Activated T-helper 17 cell treated with anti-CD3 and anti-CD28 coated beads, Interleukin-2, amount 50 U/mL, for 72 hours (primary cell): ENCODE measurements at regions not wholly inside any gene's neighbourhood (a gene's known extent, or its start where the extent isn't known, plus 50 kb on each side); places are given as distances from the start of the nearest gene placed in this dataset.

Source experiments
- ATAC-seq: fragments of 150-1000 bp; cut with Tn5 transposase; replicated peaks from 2 replicates; pipeline ENCODE4 v1.10.0; 2021; ENCODE audit warnings: mild to moderate bottlenecking, moderate library complexity
- H3K27ac Mint-ChIP-seq: one replicate; pipeline ENCODE4 v1.8.0; 2022; ENCODE audit warnings: mixed read lengths
- H3K27me3 Mint-ChIP-seq: one replicate; pipeline ENCODE4 v1.8.0; 2022; ENCODE audit warnings: mixed read lengths
- H3K36me3 Mint-ChIP-seq: one replicate; pipeline ENCODE4 v1.8.0; 2022; ENCODE audit warnings: low read depth, mild to moderate bottlenecking, mixed read lengths
- H3K4me1 Mint-ChIP-seq: one replicate; pipeline ENCODE4 v1.8.0; 2022; ENCODE audit warnings: mixed read lengths
- H3K4me3 Mint-ChIP-seq: one replicate; pipeline ENCODE4 v1.8.0; 2022; ENCODE audit warnings: mild to moderate bottlenecking, mixed read lengths
- H3K9me3 Mint-ChIP-seq: one replicate; pipeline ENCODE4 v1.8.0; 2022; ENCODE audit warnings: mixed read lengths

DNA sequence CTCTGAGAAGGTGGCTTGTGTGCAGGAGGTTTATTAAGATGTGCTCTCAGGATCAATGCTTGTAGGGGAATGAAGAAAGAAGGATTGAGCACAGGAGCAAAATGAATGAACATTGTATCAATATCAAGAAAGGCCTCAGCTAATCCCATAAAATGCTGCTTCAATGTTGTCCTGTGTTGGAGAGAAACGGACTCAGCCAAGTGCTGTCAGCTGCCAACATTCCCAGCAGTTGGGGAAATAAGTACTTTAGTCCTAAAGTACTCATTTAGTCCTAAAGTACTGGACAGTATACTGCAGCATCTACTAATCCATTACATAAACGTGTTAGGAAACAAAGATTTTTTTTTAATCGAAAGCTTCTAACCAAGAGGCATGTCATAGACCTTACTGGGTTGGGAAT is 255.9 kb downstream of the SEC23A start:
- Mint-ChIP-seq H3K36me3 (no peaks in the 10 kb centered on the region), H3K27ac (no peak overlapping the region), H3K9me3 (no peaks in the 10 kb centered on the region), H3K4me3 (no peak overlapping the region), H3K27me3 (no peaks in the 10 kb centered on the region), H3K4me1 (no peaks in the 10 kb centered on the region)
- ATAC-seq: no peak

DNA sequence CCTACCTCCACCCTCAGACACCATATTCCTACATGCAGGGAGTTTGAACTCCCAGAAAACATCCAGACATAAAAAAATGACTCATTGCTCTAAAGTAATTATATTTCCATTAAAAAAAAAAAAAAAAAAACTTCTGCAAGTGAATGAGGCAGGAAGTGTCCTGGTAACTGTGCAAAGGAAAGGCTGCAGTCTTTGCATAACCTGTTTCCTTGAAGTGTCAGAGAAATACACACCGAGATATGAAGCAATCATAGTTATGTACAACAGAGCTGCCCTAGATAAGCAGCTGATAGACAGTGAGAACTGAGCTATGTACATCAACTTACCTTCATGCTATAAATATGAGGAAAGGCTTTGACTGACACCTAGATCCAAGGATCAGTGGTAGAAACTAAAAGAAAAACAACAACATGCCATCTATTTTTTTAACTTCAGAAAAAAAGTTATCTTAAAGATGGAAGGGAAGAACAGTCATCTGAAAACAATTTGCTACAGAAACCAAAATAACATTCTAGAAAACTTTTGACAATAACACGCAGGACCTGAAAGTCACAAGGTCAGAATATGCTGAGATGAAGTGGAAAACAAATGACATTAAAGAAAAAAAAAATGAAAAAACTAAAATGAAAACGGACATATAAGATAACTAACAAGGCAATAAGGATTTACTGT is 263.2 kb downstream of the SEC23A start:
- no peaks in the 10 kb centered on the region for H3K36me3 Mint-ChIP-seq
- no peak for ATAC-seq
- H3K4me1 Mint-ChIP-seq: no peaks in the 10 kb centered on the region
- H3K27me3 Mint-ChIP-seq: peaks cover 5% of the 10 kb centered on the region
- no peaks in the 10 kb centered on the region for H3K9me3 Mint-ChIP-seq
- H3K4me3 Mint-ChIP-seq: no peak overlapping the region
- no peak overlapping the region for H3K27ac Mint-ChIP-seq

DNA sequence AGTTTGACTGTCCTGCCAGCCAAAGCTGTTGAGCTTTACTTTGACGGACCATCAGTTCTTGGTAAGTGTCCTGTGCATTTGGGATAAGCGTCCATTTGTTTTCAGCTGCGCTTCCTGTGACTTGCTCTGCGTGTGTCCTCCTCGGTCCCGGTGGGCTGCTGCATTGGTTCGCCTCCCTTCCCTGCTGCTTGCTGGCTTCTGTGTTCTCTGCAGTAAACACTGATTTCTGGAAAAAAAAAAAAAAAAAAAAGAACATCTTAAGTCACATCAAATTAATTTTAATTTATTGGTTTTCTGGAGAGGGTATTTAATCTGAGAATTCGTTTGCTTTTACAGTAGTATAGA is 264.1 kb downstream of the SEC23A start:
- H3K27ac Mint-ChIP-seq: no peak overlapping the region
- no peak for ATAC-seq
- H3K4me3 Mint-ChIP-seq: no peak overlapping the region
- H3K4me1 Mint-ChIP-seq: no peaks in the 10 kb centered on the region
- H3K36me3 Mint-ChIP-seq: no peaks in the 10 kb centered on the region
- H3K27me3 Mint-ChIP-seq: peaks cover 5% of the 10 kb centered on the region
- H3K9me3 Mint-ChIP-seq: no peaks in the 10 kb centered on the region

DNA sequence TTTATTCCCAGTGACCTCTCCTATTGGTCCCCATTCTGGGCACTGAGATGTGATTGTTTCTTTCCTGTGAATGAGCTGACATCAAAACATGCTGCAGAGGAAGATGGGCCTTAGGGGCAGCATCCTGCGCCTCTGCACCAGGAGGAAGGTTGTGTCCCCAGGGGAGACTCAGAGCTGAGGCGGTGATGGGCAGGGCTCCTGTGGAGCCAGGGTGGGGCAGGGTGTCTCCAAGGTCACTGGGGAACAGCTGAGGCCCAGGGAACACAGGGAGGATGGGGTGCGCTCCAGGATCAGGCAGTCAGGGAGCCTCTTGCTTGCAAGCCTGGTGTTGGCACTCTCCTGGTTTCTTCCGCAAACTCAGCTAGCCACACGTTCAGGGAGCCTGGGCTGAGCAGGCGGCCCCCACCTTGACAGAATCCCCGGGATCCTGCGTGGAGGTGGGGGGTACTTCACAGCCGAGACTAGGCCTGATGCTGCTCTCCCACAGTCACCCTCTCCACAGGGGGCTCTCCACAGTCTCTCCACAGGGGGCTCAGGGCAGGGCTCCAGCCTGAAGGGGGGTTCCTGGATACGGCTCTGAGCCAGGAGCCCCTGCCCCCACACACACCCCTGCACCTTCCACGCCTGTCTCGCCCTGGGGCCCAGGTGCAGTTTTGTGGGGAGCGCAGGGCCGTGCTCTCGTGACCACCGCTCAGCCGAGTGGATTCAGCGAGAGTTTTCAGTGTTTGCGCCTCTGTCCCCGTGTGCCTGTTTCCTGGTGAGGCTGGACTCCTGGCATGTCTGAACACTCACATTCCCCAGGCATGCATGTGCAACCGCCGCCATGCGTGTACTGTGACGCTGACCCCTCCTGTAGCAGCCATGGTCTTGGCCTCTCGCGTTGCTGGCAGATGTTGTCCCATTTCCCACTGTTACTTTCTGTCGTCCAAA is 264.7 kb downstream of the SEC23A start:
- no peak overlapping the region for H3K27ac Mint-ChIP-seq
- no peak for ATAC-seq

DNA sequence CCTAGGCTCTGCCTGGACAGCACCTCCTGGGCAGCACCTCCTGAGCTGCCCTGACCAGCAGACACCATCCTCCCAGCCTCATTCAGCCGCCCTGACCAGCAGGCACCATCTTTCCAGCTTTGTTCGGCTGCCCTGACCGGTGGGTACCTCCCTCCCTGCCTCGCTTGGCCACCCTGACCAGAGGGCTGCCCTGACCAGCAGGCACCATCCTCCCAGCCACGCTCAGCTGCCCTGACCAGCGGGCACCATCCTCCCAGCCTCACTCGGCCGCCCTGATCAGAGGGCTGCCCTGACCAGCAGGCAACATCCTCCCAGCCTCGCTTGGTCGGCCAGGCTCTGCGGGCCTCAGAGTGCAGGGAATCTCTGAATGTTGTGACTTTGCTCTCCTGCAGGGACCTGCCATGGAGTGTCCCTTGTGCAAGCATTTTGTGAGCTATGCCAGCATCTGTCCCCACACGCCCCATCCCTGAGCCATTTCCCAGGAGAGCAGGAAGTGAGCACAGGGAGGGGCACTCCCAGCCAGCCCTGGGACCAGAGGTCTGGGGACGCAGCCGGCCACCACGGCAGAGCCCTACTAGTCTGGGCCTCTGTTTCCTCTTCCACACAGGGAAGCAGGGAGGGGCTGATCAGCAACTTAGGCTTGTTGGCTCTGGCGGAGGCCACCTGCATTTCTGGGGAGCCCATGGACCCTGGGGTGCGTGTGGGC is 265.5 kb downstream of the SEC23A start:
- no peak for ATAC-seq
- no peaks in the 10 kb centered on the region for H3K36me3 Mint-ChIP-seq
- no peak overlapping the region for H3K4me3 Mint-ChIP-seq
- no peak overlapping the region for H3K27ac Mint-ChIP-seq
- no peaks in the 10 kb centered on the region for H3K9me3 Mint-ChIP-seq
- H3K27me3 Mint-ChIP-seq: peaks cover 5% of the 10 kb centered on the region
- H3K4me1 Mint-ChIP-seq: no peaks in the 10 kb centered on the region

More for the DNA sequence above, 264.7 kb downstream of the SEC23A start:
- Mint-ChIP-seq H3K27me3 (peaks cover 5% of the 10 kb centered on the region), H3K9me3 (no peaks in the 10 kb centered on the region), H3K4me1 (no peaks in the 10 kb centered on the region), H3K4me3 (no peak overlapping the region), H3K36me3 (no peaks in the 10 kb centered on the region)

DNA sequence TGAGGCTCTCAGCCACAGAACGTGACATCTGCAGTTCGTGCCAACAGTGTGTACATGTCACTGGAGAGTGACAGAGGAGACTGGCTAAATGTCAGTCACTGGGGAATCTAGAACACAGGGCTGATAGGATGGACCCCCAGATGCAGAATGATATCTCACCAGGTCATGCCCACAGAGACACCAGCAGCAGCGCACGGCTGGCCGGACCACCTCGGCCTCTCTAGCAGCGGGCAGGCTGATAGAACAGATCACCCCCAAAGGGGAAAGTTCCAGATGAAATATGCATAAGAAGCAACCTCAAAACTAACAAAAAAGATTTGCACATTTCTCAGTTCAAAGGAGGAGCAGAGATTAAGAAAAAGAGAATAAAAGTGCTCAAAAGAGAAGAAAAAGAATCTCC is 266.5 kb downstream of the SEC23A start:
- H3K36me3 Mint-ChIP-seq: no peaks in the 10 kb centered on the region
- no peaks in the 10 kb centered on the region for H3K9me3 Mint-ChIP-seq
- no peak overlapping the region for H3K4me3 Mint-ChIP-seq
- ATAC-seq: no peak
- H3K27me3 Mint-ChIP-seq: peaks cover 5% of the 10 kb centered on the region
- H3K4me1 Mint-ChIP-seq: no peaks in the 10 kb centered on the region
- no peak overlapping the region for H3K27ac Mint-ChIP-seq

DNA sequence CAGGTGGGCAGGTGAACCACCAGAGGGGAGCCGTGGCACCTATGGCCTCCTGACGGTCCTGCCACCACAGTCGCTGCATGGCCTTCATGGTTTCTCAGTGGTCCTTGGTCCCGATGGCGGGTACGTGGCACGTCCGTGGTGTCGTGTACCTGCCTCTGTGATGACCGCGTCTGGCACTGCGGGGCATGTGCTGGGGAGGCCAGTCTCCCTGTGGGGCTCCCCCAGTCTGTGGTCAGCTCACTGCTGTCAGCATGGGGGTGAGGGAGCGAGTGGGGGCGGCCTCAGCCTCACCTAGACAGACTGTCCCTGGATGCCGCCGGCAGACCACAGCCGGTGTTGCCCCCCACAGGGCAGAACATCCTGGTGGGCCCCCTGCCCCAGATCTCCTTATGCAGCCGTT is 267.2 kb downstream of the SEC23A start:
- no peak overlapping the region for H3K27ac Mint-ChIP-seq
- no peaks in the 10 kb centered on the region for H3K9me3 Mint-ChIP-seq
- ATAC-seq: no peak
- no peak overlapping the region for H3K4me3 Mint-ChIP-seq
- H3K27me3 Mint-ChIP-seq: peaks cover 5% of the 10 kb centered on the region
- H3K36me3 Mint-ChIP-seq: no peaks in the 10 kb centered on the region
- no peaks in the 10 kb centered on the region for H3K4me1 Mint-ChIP-seq

DNA sequence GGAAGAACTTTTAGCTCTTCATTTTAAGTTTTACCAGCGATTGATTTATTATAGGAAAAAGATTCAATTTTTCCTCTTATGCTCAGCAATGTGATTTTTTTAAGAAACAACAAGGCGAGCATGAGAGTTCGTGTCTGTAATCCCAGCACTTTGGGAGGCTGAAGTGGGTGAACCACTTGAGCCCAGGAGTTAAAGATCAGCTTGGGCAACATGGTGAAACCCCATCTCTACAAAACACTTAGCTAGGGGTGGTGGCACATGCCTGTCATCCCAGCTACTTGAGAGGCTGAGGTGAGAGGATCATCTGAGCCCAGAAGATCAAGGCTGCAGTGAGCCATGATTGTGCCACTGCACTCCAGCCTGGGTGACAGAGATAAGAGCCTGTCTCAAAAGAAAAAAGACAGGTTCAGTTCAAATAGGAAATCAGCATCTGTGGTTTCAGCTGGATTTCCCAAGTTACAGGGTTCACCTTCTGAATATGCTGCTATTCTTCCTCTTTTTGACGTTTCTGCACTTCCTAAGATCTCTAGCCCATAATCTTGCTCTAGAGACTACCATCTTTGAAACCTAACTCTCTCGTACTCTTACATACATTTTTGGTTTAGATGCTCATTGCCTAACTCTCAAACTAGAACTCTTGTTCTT is 274.7 kb downstream of the SEC23A start:
- no peaks in the 10 kb centered on the region for H3K36me3 Mint-ChIP-seq
- H3K4me1 Mint-ChIP-seq: no peaks in the 10 kb centered on the region

DNA sequence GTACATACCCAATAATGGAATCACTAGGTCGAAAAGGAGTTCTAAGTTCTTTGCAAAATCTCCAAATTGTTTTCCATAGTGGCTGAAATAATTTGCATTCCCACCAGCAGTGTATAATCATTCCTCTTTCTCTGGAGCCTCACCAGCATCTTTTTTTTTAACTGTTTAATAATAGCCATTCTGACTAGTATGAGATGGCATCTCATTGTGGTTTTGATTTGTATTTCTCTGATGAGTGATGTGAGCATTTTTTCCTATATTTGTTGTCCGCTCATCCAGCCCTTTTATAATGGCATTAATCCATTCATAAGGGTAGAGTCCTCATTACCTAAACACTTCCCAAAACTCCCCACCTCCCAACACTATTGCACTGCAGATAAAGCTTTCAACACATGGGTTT is 278.3 kb downstream of the SEC23A start:
- no peak overlapping the region for H3K4me3 Mint-ChIP-seq
- H3K9me3 Mint-ChIP-seq: no peaks in the 10 kb centered on the region
- H3K27me3 Mint-ChIP-seq: peaks cover 12% of the 10 kb centered on the region
- no peaks in the 10 kb centered on the region for H3K4me1 Mint-ChIP-seq
- H3K36me3 Mint-ChIP-seq: no peaks in the 10 kb centered on the region
- H3K27ac Mint-ChIP-seq: no peak overlapping the region
- ATAC-seq: no peak

More for the DNA sequence above, 274.7 kb downstream of the SEC23A start:
- H3K27ac Mint-ChIP-seq: no peak overlapping the region
- peaks cover 12% of the 10 kb centered on the region for H3K27me3 Mint-ChIP-seq
- no peaks in the 10 kb centered on the region for H3K9me3 Mint-ChIP-seq
- no peak overlapping the region for H3K4me3 Mint-ChIP-seq
- no peak for ATAC-seq

DNA sequence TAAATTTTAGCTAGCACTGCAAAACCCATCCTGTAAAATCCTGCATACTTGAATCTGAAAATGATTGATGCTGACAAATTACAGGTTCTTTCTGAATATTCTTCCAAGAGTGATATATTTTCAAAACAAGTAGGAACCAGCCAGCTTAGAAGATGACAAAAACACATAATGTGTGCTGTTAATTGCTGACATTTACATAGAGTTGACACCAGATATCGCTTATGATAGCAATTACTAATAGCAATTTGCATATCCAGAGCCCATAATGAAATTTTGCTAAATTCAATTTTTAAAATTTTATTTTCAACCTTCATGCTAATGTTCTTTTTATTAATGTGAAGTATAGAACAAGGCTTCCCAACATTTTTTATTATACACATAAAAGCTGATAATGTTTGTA is 284.5 kb downstream of the SEC23A start:
- no peaks in the 10 kb centered on the region for H3K27me3 Mint-ChIP-seq
- ATAC-seq: no peak
- H3K36me3 Mint-ChIP-seq: no peaks in the 10 kb centered on the region
- no peaks in the 10 kb centered on the region for H3K4me1 Mint-ChIP-seq
- no peak overlapping the region for H3K27ac Mint-ChIP-seq
- no peak overlapping the region for H3K4me3 Mint-ChIP-seq
- H3K9me3 Mint-ChIP-seq: no peaks in the 10 kb centered on the region

DNA sequence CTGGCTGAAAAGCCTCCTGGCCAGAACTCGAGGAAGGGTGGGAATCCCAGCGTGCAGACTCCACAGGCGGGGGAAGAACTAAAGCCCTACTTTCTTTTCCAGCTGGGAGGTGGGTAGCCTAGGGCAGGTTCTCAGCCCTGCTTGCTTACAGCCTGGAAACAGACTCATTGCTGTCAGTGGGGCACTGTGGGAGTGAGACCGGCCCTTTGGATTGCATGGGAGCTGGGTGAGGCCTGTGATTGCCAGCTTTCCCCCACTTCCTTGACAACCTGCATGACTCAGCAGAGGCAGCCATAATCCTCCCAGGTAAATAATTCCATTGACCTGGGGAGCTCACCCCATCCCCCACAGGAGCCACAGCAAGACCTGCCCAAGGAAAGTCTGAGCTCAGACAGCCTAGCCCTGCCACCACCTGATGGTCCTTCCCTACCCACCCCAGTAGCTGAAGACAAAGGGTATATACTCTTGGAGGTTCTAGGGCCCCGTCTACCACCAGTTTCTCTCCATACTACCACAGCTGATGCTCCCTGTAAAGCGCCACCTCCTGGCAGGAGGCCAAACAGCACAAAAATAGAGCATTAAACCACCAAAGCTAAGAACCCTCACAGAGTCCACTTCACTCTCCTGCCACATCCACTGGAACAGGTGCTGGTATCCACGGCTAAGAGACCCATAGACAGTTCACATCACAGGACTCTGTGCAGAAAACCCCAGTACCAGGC is 294.1 kb downstream of the SEC23A start:
- no peak for ATAC-seq
- no peaks in the 10 kb centered on the region for H3K36me3 Mint-ChIP-seq
- H3K4me3 Mint-ChIP-seq: no peak overlapping the region
- no peaks in the 10 kb centered on the region for H3K4me1 Mint-ChIP-seq
- H3K27ac Mint-ChIP-seq: no peak overlapping the region
- H3K9me3 Mint-ChIP-seq: peaks cover 14% of the 10 kb centered on the region
- H3K27me3 Mint-ChIP-seq: peaks cover 8% of the 10 kb centered on the region

DNA sequence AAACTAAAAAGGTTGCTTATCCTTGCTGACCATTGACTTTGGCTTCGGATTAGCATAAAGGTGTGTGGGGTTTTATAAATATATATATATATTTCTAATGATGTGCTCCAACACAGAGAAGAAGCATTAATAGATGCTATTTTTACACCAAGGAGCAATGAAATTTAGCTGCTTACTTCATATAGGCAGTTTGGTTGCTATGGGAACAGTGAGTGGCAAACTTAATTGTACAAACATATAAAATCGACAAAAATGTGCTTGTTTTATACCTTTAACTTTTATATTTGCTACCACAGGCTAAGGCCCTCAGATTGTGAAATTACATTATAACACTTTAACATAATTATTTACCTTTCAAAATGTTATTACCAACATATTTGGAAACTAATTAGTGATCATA is 303.4 kb downstream of the SEC23A start:
- H3K36me3 Mint-ChIP-seq: no peaks in the 10 kb centered on the region
- ATAC-seq: no peak
- no peaks in the 10 kb centered on the region for H3K4me1 Mint-ChIP-seq
- no peak overlapping the region for H3K4me3 Mint-ChIP-seq
- H3K9me3 Mint-ChIP-seq: peaks cover 8% of the 10 kb centered on the region
- no peak overlapping the region for H3K27ac Mint-ChIP-seq
- H3K27me3 Mint-ChIP-seq: peaks cover 4% of the 10 kb centered on the region

DNA sequence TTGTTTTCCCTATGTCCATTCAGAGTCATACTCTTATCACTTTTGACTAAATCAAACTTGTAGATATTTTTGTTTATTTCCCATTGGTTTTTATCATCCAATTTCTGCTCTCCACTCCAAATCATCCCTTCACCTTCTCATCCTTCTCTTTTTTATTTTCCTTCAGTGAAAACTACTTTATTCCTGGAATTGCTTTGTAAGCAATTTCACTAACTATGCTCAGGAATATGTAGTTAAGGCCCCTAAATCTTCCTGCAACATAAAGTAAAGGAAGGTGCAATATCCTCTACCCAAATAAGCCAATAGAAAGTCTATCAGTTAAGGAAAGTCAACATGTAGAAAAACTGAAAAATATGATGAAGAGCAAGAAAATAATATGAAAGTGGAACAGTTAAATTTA is 308.4 kb downstream of the SEC23A start:
- Mint-ChIP-seq H3K4me3 (no peak overlapping the region), H3K27ac (no peak overlapping the region), H3K9me3 (no peaks in the 10 kb centered on the region), H3K27me3 (no peaks in the 10 kb centered on the region), H3K36me3 (no peaks in the 10 kb centered on the region), H3K4me1 (no peaks in the 10 kb centered on the region)
- no peak for ATAC-seq

DNA sequence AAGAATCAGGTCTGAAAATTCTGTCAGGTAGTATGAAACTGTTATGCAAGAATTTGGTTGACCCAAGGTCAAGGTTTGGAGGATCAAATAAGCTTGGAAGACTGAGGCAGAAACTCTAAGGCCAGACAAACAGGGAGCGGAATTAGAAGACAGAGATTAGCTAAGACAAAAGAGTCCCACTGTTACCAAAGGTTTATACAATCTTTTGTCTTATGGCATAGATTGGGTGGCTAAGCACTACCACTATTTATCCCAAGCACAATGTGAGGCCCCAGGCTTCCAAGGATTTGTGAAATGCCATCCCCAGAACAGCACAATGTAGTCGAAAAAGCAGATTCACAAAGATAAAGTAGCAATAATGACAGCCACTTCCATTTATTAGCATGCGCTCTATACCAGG is 311.2 kb downstream of the SEC23A start:
- no peaks in the 10 kb centered on the region for H3K4me1 Mint-ChIP-seq
- no peak overlapping the region for H3K27ac Mint-ChIP-seq
- no peaks in the 10 kb centered on the region for H3K36me3 Mint-ChIP-seq
- no peak for ATAC-seq
- no peaks in the 10 kb centered on the region for H3K27me3 Mint-ChIP-seq
- H3K9me3 Mint-ChIP-seq: no peaks in the 10 kb centered on the region
- no peak overlapping the region for H3K4me3 Mint-ChIP-seq
